ENCODE measurements at regions not wholly inside any gene's neighbourhood (a gene's known extent, or its start where the extent isn't known, plus 50 kb on each side); places are given as distances from the start of the nearest gene placed in this dataset.

DNA sequence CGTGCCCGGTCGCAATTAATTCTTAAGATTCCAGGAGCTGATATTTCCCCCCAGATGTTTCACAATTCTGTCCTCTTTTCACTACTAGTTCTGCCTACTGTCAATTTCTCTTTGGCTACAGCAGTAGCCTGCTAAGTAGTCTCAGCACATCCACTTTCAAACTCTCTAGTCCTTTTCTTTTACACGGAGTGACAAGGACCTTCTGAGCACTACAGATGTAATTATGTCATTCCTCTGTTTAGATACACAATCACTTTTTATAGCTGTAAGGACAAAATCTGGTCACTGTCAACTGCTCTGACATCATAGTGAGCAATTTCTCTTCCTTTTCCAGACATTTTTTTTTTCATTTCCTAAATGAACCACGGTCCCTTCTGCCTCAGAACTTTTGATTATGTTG lies 421.7 kb upstream of the CHRM3 start:
- WGBS (ENCODE audit: insufficient coverage, low coverage, missing lambda C conversion rate): 0% methylated on average over 5 of the region's 5 CpGs
- Histone ChIP-seq H4K20me1 (replicated peaks; ENCODE audit: control insufficient read depth, insufficient read depth, low read length) (no peaks in the 10 kb centered on the region), H3K9me1 (ENCODE audit: control insufficient read depth, insufficient read depth, low read length) (no peaks in the 10 kb centered on the region), H3K4me2 (ENCODE audit: insufficient read depth, low read length) (no peak overlapping the region), H3K27ac (ENCODE audit: extremely low read depth, low read depth, low read length) (no peak overlapping the region), H3K9me3 (replicated peaks; ENCODE audit: control insufficient read depth, insufficient read depth, low read depth, low read length) (no peaks in the 10 kb centered on the region; the same call in 1 of the 2 replicates), H3K27me3 (ENCODE audit: control insufficient read depth in 2 of 2, insufficient read depth in 2 of 2, low read length in 2 of 2) (no peaks in the 10 kb centered on the region), H3K79me2 (ENCODE audit: control insufficient read depth, insufficient read depth, low read length) (no peaks in the 10 kb centered on the region), H3K36me3 (ENCODE audit: control insufficient read depth, insufficient read depth, low read length) (no peaks in the 10 kb centered on the region), H3K4me1 (replicated peaks in 1 of 2; ENCODE audit: control insufficient read depth in 2 of 2, insufficient read depth in 2 of 2, low read length in 2 of 2) (no peaks in the 10 kb centered on the region), H2AFZ (ENCODE audit: low read depth, low read length) (no peak overlapping the region), H3K4me3 (no peak overlapping the region), H3K9ac (ENCODE audit: insufficient read depth in 1 of 2, low read depth in 2 of 2, low read length in 2 of 2) (no peak overlapping the region)
- DNase-seq (ENCODE audit: extremely low read depth in 1 of 4, low spot score in 3 of 4) (no peak), ATAC-seq (no peak), FAIRE-seq (no peak)
- CTCF ChIA-PET (ENCODE audit: low intra/inter-chr PET ratio): no interaction called here
- in situ Hi-C loops (cut with MboI): no loop called here
- TF ChIP-seq RNF2 (IDR thresholded peaks at IDR 0.05): no peak
- no peak for TF ChIP-seq SMAD3 (CRISPR knock-in tag; conservative IDR thresholded peaks at IDR 0.05)
- POLR2A ChIA-PET: no interaction called here
- no TSS peak for BruUV-seq (replicated peaks)
- intact Hi-C loops (cut with micrococcal nuclease): no loop called here

DNA sequence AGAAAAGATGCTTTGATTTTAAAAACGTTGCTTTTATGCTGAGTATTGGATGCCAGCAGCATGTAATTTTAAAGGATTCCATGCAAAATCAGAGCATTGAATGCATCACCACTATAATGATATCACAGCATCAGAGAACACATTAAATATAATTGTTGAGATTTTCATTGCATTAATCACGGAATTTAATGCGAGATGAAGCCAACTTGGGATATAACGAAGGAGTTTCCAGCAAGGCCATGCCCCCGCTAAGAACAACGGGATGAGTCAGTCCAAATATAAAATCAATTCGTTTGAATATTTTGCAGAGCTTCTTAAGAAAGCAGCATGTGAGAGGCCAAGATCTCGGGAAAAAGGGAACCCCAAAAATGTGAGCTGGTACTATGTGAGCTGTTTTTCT lies 423.4 kb upstream of the CHRM3 start:
- Histone ChIP-seq H3K4me3 (no peak overlapping the region), H3K9me1 (ENCODE audit: control insufficient read depth, insufficient read depth, low read length) (no peaks in the 10 kb centered on the region), H3K9me3 (replicated peaks; ENCODE audit: control insufficient read depth, insufficient read depth, low read depth, low read length) (no peaks in the 10 kb centered on the region; the same call in 1 of the 2 replicates), H3K9ac (ENCODE audit: insufficient read depth in 1 of 2, low read depth in 2 of 2, low read length in 2 of 2) (no peak overlapping the region), H3K36me3 (ENCODE audit: control insufficient read depth, insufficient read depth, low read length) (no peaks in the 10 kb centered on the region), H3K4me1 (replicated peaks in 1 of 2; ENCODE audit: control insufficient read depth in 2 of 2, insufficient read depth in 2 of 2, low read length in 2 of 2) (no peaks in the 10 kb centered on the region), H3K4me2 (ENCODE audit: insufficient read depth, low read length) (no peak overlapping the region), H2AFZ (ENCODE audit: low read depth, low read length) (no peak overlapping the region), H3K27ac (ENCODE audit: extremely low read depth, low read depth, low read length) (no peak overlapping the region), H4K20me1 (replicated peaks; ENCODE audit: control insufficient read depth, insufficient read depth, low read length) (no peaks in the 10 kb centered on the region), H3K27me3 (ENCODE audit: control insufficient read depth in 2 of 2, insufficient read depth in 2 of 2, low read length in 2 of 2) (no peaks in the 10 kb centered on the region), H3K79me2 (ENCODE audit: control insufficient read depth, insufficient read depth, low read length) (no peaks in the 10 kb centered on the region)
- ATAC-seq (no peak), FAIRE-seq (no peak), DNase-seq (ENCODE audit: extremely low read depth in 1 of 4, low spot score in 3 of 4) (no peak)
- in situ Hi-C loops (cut with MboI) (no loop called here), intact Hi-C loops (cut with micrococcal nuclease) (no loop called here)
- ChIA-PET POLR2A (no interaction called here), CTCF (ENCODE audit: low intra/inter-chr PET ratio) (no interaction called here)
- WGBS (ENCODE audit: insufficient coverage, low coverage, missing lambda C conversion rate): 0% methylated on average over 8 of the region's 8 CpGs
- BruUV-seq (replicated peaks): no TSS peak
- TF ChIP-seq, protein P1, sequence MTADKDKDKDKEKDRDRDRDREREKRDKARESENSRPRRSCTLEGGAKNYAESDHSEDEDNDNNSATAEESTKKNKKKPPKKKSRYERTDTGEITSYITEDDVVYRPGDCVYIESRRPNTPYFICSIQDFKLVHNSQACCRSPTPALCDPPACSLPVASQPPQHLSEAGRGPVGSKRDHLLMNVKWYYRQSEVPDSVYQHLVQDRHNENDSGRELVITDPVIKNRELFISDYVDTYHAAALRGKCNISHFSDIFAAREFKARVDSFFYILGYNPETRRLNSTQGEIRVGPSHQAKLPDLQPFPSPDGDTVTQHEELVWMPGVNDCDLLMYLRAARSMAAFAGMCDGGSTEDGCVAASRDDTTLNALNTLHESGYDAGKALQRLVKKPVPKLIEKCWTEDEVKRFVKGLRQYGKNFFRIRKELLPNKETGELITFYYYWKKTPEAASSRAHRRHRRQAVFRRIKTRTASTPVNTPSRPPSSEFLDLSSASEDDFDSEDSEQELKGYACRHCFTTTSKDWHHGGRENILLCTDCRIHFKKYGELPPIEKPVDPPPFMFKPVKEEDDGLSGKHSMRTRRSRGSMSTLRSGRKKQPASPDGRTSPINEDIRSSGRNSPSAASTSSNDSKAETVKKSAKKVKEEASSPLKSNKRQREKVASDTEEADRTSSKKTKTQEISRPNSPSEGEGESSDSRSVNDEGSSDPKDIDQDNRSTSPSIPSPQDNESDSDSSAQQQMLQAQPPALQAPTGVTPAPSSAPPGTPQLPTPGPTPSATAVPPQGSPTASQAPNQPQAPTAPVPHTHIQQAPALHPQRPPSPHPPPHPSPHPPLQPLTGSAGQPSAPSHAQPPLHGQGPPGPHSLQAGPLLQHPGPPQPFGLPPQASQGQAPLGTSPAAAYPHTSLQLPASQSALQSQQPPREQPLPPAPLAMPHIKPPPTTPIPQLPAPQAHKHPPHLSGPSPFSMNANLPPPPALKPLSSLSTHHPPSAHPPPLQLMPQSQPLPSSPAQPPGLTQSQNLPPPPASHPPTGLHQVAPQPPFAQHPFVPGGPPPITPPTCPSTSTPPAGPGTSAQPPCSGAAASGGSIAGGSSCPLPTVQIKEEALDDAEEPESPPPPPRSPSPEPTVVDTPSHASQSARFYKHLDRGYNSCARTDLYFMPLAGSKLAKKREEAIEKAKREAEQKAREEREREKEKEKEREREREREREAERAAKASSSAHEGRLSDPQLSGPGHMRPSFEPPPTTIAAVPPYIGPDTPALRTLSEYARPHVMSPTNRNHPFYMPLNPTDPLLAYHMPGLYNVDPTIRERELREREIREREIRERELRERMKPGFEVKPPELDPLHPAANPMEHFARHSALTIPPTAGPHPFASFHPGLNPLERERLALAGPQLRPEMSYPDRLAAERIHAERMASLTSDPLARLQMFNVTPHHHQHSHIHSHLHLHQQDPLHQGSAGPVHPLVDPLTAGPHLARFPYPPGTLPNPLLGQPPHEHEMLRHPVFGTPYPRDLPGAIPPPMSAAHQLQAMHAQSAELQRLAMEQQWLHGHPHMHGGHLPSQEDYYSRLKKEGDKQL (CRISPR knock-in tag; IDR thresholded peaks at IDR 0.05; ENCODE audit: borderline replicate concordance): no peak

Measured in K562 (cell line).